ENCODE measurements at regions not wholly inside any gene's neighbourhood (a gene's known extent, or its start where the extent isn't known, plus 50 kb on each side); places are given as distances from the start of the nearest gene placed in this dataset.

GRCh38 chr13:32941368-32941767, 74.9 kb upstream of the KL start:
- no peak overlapping the region for H3K4me3 ChIP-seq (ENCODE audit: low read depth, low read length)
- CTCF ChIA-PET: no interaction called here
- POLR2A ChIA-PET: no interaction called here

GRCh38 chr13:32946558-32946957, 69.7 kb upstream of the KL start:
- POLR2A ChIA-PET: no interaction called here
- CTCF ChIA-PET: no interaction called here
- no peak for TF ChIP-seq CTCF (IDR thresholded peaks at IDR 0.05; ENCODE audit: insufficient read depth, low read length, missing control alignments)
- H3K4me3 ChIP-seq (ENCODE audit: low read depth, low read length): no peak overlapping the region
- DNase-seq (ENCODE audit: low read depth, low spot score): no peak

More at GRCh38 chr13:32941368-32941767, 74.9 kb upstream of the KL start:
- no peak for DNase-seq (ENCODE audit: low read depth, low spot score)
- TF ChIP-seq CTCF (IDR thresholded peaks at IDR 0.05; ENCODE audit: insufficient read depth, low read length, missing control alignments): no peak

- ChIA-PET POLR2A (no interaction called here), CTCF (no interaction called here)
- DNase-seq (ENCODE audit: low read depth, low spot score): no peak
- H3K4me3 ChIP-seq (ENCODE audit: low read depth, low read length): no peak overlapping the region
- TF ChIP-seq CTCF (IDR thresholded peaks at IDR 0.05; ENCODE audit: insufficient read depth, low read length, missing control alignments): no peak
These were observed 68.6 kb upstream of the KL start for GRCh38 chr13:32947411-32948276.

GRCh38 chr13:32949820-32950219, 66.4 kb upstream of the KL start:
- ChIA-PET CTCF (no interaction called here), POLR2A (no interaction called here)
- H3K4me3 ChIP-seq (ENCODE audit: low read depth, low read length): no peak overlapping the region
- no peak for DNase-seq (ENCODE audit: low read depth, low spot score)
- TF ChIP-seq CTCF (IDR thresholded peaks at IDR 0.05; ENCODE audit: insufficient read depth, low read length, missing control alignments): no peak

- DNase-seq (ENCODE audit: low read depth, low spot score): no peak
- POLR2A ChIA-PET: no interaction called here
- TF ChIP-seq CTCF (IDR thresholded peaks at IDR 0.05; ENCODE audit: insufficient read depth, low read length, missing control alignments): no peak
- CTCF ChIA-PET: no interaction called here
- no peak overlapping the region for H3K4me3 ChIP-seq (ENCODE audit: low read depth, low read length)
These were observed 64.6 kb upstream of the KL start for GRCh38 chr13:32951580-32951979.

- no peak for TF ChIP-seq CTCF (IDR thresholded peaks at IDR 0.05; ENCODE audit: insufficient read depth, low read length, missing control alignments)
- DNase-seq (ENCODE audit: low read depth, low spot score): no peak
- ChIA-PET POLR2A (no interaction called here), CTCF (no interaction called here)
- H3K4me3 ChIP-seq (ENCODE audit: low read depth, low read length): no peak overlapping the region
These were observed 60.2 kb upstream of the KL start for GRCh38 chr13:32955881-32956594.

All from AG04449 (cell line).